ENCODE measurements at regions not wholly inside any gene's neighbourhood (a gene's known extent, or its start where the extent isn't known, plus 50 kb on each side); places are given as distances from the start of the nearest gene placed in this dataset.
A peak's percentile ranks its signal among the peaks of the same experiment; 100 is the strongest.

DNA sequence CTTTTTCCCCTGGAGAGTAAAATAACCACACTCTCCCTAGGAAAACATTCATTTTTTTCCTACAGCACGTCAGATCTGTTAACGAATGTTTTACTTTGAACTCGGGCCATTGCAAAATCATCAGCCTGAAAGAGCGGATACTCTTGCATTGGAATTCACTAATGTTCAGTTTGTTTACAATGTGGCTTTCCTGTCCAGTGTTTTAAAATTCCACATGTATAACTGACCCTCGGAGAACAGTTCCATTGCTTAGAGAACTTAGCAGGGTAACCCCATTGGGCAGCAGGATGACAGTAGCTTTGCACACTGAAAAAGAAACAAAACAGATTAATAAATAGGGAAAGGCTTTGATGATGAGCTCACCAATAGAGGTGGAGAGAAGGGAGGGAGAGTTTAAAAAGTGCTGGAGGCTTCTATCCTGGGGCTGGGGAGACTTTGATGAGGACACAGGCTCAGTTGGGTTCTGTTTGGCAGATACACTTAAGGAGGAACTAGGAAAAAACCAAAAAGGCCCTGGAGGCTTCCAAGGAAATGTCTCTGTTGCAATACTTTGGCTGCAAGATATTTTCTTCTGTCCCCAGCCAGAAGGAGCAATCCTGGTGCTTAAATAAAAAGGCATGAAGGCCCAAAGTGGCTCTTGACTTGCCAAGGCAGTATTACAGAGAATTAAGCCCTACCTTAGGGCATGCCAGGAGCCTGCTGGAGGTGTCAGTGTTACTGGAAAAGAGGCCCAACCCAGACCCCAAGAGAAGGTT, 143.1 kb downstream of the ARSF start:
- no peak overlapping the region for H3T11ph ChIP-seq (ENCODE audit: low read length)
- no peaks in the 10 kb centered on the region for H4K20me1 ChIP-seq (ENCODE audit: control insufficient read depth, insufficient read depth, insufficient read length)
- H3K4me2 ChIP-seq (ENCODE audit: insufficient read depth, insufficient read length, low read length) = no peak overlapping the region
- no peak for DNase-seq
- no peak overlapping the region for H2BK12ac ChIP-seq (ENCODE audit: insufficient read length, low read depth, low read length)
- no peak overlapping the region for H3K14ac ChIP-seq (ENCODE audit: insufficient read depth, low read length)
- H3K4ac ChIP-seq (ENCODE audit: low read depth, low read length) = no peak overlapping the region
- peaks cover 10 to 12% of the 10 kb centered on the region in 2 experiments for H3K4me1 Mint-ChIP-seq
- H4K8ac ChIP-seq (replicated peaks; ENCODE audit: insufficient read length, low read depth, low read length) = no peak overlapping the region
- no peak overlapping the region for H3K56ac ChIP-seq (ENCODE audit: insufficient read length, low read depth, low read length)
- no peak overlapping the region for H3K18ac ChIP-seq (ENCODE audit: insufficient read length, low read depth, low read length)
- no peak overlapping the region for H3K4me3 Mint-ChIP-seq
- H3K9me3 ChIP-seq (ENCODE audit: control insufficient read depth, low read depth, low read length) = no peaks in the 10 kb centered on the region
- no peaks in the 10 kb centered on the region for H3K4me1 ChIP-seq (ENCODE audit: insufficient read depth, low read length)
- no peaks in the 10 kb centered on the region for H3K27me3 ChIP-seq (ENCODE audit: insufficient read depth, low read length)
- H2BK15ac ChIP-seq (ENCODE audit: low read depth, low read length) = no peak overlapping the region
- no peak overlapping the region for H2BK5ac ChIP-seq (ENCODE audit: insufficient read length, low read length)
- no peak overlapping the region for H4K5ac ChIP-seq (ENCODE audit: insufficient read length, low read depth, low read length)
- H3K9ac ChIP-seq (ENCODE audit: extremely low read depth, insufficient read length, low read length) = no peak overlapping the region
- no peak overlapping the region for H2BK120ac ChIP-seq (ENCODE audit: low read depth, low read length, poor library complexity, severe bottlenecking)
- no peaks in the 10 kb centered on the region for H3K27me3 Mint-ChIP-seq (ENCODE audit: low read depth)
- no peak overlapping the region for H2AFZ ChIP-seq (ENCODE audit: low read length)
- H2AK5ac ChIP-seq (ENCODE audit: insufficient read length, low read length) = no peak overlapping the region
- peak overlapping the region; percentile 10 to 69 (median 57); a peak in 4 of 7 replicates for H3K27ac Mint-ChIP-seq
- no peaks in the 10 kb centered on the region; a peak in 1 of 7 replicates for H3K36me3 Mint-ChIP-seq (ENCODE audit: insufficient read depth in 1 of 3, low read depth in 3 of 3)
- no peaks in the 10 kb centered on the region for H3K79me2 ChIP-seq (ENCODE audit: insufficient read depth, low read length)
- no peak overlapping the region for H2BK20ac ChIP-seq (ENCODE audit: low read depth, low read length, poor library complexity, severe bottlenecking)
- H4K91ac ChIP-seq (ENCODE audit: insufficient read length, low read depth, low read length) = no peak overlapping the region
- H3K23me2 ChIP-seq (ENCODE audit: insufficient read length, low read depth, low read length, poor library complexity, severe bottlenecking) = no peaks in the 10 kb centered on the region
- H3K27ac ChIP-seq (ENCODE audit: insufficient read length, low read depth, low read length) = no peak overlapping the region
- no peak for TF ChIP-seq CTCF (conservative IDR thresholded peaks at IDR 0.05)
- H3K23ac ChIP-seq (ENCODE audit: insufficient read length, low read depth, low read length) = no peak overlapping the region
- no CpG with 5 or more reads among the region's 5 CpGs for WGBS (ENCODE audit: extremely low coverage, insufficient read length, low lambda C conversion rate)
- H3K9me3 Mint-ChIP-seq = peaks cover 0 to 2% of the 10 kb centered on the region in 2 experiments; a peak in 1 of 5 replicates
- H3K79me1 ChIP-seq (ENCODE audit: insufficient read depth, low read depth, low read length, poor library complexity, severe bottlenecking) = no peaks in the 10 kb centered on the region
